MM.1S (cell line): ENCODE measurements at regions not wholly inside any gene's neighbourhood (a gene's known extent, or its start where the extent isn't known, plus 50 kb on each side); places are given as distances from the start of the nearest gene placed in this dataset.

ENCODE experiments used
- DNase-seq: peaks from one replicate; pipeline ENCODE4 v3.0.0-alpha.2; 2015
- H2AFZ ChIP-seq: fragments of 300-600 bp; sonication (generic); 2 replicates; pipeline ENCODE4 v1.6.0; 2016; ENCODE audit warnings: antibody characterized with exemption, low read length
- H3F3A ChIP-seq: fragments of 300-600 bp; sonication (generic); 2 replicates; pipeline ENCODE4 v1.6.1; 2016; ENCODE audit warnings: mild to moderate bottlenecking, antibody characterized with exemption, low read length, moderate library complexity, mixed read lengths; ENCODE audit not compliant: insufficient read depth
- H3K27ac ChIP-seq: fragments of 300-600 bp; sonication (generic); 2 replicates; pipeline ENCODE4 v1.5.1; 2016; ENCODE audit warnings: mild to moderate bottlenecking, low read length
- H3K27me3 ChIP-seq: fragments of 300-600 bp; sonication (generic); replicated peaks from 2 replicates; pipeline ENCODE4 v1.6.0; 2016; ENCODE audit warnings: low read length; ENCODE audit not compliant: insufficient read depth
- H3K36me3 ChIP-seq: fragments of 300-600 bp; sonication (generic); replicated peaks from 2 replicates; pipeline ENCODE4 v1.6.1; 2016; ENCODE audit warnings: mild to moderate bottlenecking, low read length, mixed read lengths; ENCODE audit not compliant: insufficient read depth
- H3K4me1 ChIP-seq: fragments of 300-600 bp; sonication (generic); 2 replicates; pipeline ENCODE4 v1.6.1; 2016; ENCODE audit warnings: low read length, mixed read lengths
- H3K4me2 ChIP-seq: fragments of 300-600 bp; sonication (generic); 2 replicates; pipeline ENCODE4 v1.6.0; 2016; ENCODE audit warnings: low read depth, low read length
- H3K4me3 ChIP-seq: fragments of 300-600 bp; sonication (generic); 2 replicates; pipeline ENCODE4 v1.5.1; 2016; ENCODE audit warnings: low read length, mixed read lengths
- H3K79me2 ChIP-seq: fragments of 300-600 bp; sonication (generic); 2 replicates; pipeline ENCODE4 v1.6.1; 2016; ENCODE audit warnings: mixed run types, low read length, mixed read lengths
- H3K9ac ChIP-seq: fragments of 300-600 bp; sonication (generic); 2 replicates; pipeline ENCODE4 v1.6.1; 2016; ENCODE audit warnings: low read length, mixed read lengths
- H3K9me2 ChIP-seq: fragments of 300-600 bp; sonication (generic); replicated peaks from 2 replicates; pipeline ENCODE4 v1.6.1; 2016; ENCODE audit warnings: mild to moderate bottlenecking, low read length, mixed read lengths; ENCODE audit not compliant: insufficient read depth
- H3K9me3 ChIP-seq: fragments of 300-600 bp; sonication (generic); replicated peaks from 2 replicates; pipeline ENCODE4 v1.6.1; 2016; ENCODE audit warnings: mild to moderate bottlenecking, low read length, mixed read lengths; ENCODE audit not compliant: insufficient read depth
- H4K20me1 ChIP-seq: fragments of 300-600 bp; sonication (generic); 2 replicates; pipeline ENCODE4 v1.6.1; 2016; ENCODE audit warnings: mild to moderate bottlenecking, low read length, moderate library complexity, mixed read lengths; ENCODE audit not compliant: insufficient read depth
- CTCF ChIP-seq: fragments of 300-600 bp; sonication (generic); IDR thresholded peaks from 2 replicates; pipeline ENCODE4 v1.5.1; 2016; ENCODE audit warnings: antibody characterized with exemption, low read length, mixed read lengths
- EZH2 ChIP-seq: fragments of 300-600 bp; sonication (generic); optimal IDR thresholded peaks from 2 replicates; pipeline ENCODE3; 2017; ENCODE audit warnings: low read depth, mild to moderate bottlenecking, antibody characterized with exemption, low read length, mixed read lengths
- EZH2phosphoT487 ChIP-seq: fragments of 300-600 bp; sonication (generic); IDR thresholded peaks from 2 replicates; pipeline ENCODE4 v1.6.1; 2018; ENCODE audit warnings: antibody characterized with exemption, low read length

GRCh38 chr9:86648828-86649170 is 294.6 kb upstream of the TUT7 start:
- no peak overlapping the region for H2AFZ ChIP-seq
- no peak for TF ChIP-seq EZH2phosphoT487
- TF ChIP-seq CTCF, result no peak
- TF ChIP-seq EZH2, result no peak
- no peaks in the 10 kb centered on the region for H4K20me1 ChIP-seq
- no peaks in the 10 kb centered on the region for H3K9me3 ChIP-seq
- no peaks in the 10 kb centered on the region for H3K79me2 ChIP-seq
- no peaks in the 10 kb centered on the region for H3K36me3 ChIP-seq
- H3K9ac ChIP-seq, result no peak overlapping the region
- H3K9me2 ChIP-seq, result no peaks in the 10 kb centered on the region
- DNase-seq, result no peak
- no peaks in the 10 kb centered on the region for H3K4me1 ChIP-seq
- no peaks in the 10 kb centered on the region for H3F3A ChIP-seq
- H3K4me2 ChIP-seq, result no peak overlapping the region
- H3K27me3 ChIP-seq, result no peaks in the 10 kb centered on the region
- no peak overlapping the region for H3K27ac ChIP-seq
- no peak overlapping the region for H3K4me3 ChIP-seq

DNA sequence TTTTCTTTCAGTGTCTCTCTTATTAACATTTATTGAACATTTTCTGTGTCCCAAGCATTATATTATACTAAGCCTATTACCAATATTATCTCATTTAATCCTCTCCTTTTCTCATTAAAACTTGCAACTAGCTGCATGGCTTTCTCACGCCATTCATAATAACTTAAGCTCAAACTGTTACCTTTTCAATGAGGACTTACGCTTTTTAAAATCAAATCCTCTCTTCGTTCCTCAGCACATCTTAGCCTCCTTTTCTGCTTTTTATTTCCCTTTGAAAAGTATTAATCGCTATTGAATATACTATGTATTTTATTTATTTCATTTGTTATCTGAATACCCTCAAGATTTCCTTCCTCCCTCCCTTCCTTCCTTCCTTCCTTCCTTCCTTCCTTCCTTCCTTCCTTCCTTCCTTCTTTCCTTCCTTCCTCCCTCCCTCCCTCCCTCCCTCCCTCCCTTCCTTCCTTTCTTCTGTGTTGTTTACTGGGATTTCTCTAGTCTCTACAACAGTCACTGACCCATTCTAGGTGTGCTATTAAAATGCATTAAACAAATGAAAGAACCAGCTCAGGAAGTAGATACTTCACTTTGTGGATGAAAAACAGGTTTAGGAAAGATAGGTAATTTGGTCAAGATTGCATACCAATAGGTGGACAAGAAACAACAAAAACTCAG is 294.1 kb upstream of the TUT7 start:
- H3K4me2 ChIP-seq, result no peak overlapping the region
- no peak overlapping the region for H2AFZ ChIP-seq
- DNase-seq, result no peak
- TF ChIP-seq CTCF (no peak), EZH2 (no peak), EZH2phosphoT487 (no peak)
- no peaks in the 10 kb centered on the region for H3K36me3 ChIP-seq
- H3K27me3 ChIP-seq, result no peaks in the 10 kb centered on the region
- no peaks in the 10 kb centered on the region for H3K9me2 ChIP-seq
- H3K4me3 ChIP-seq, result no peak overlapping the region
- no peaks in the 10 kb centered on the region for H3K4me1 ChIP-seq
- H4K20me1 ChIP-seq, result no peaks in the 10 kb centered on the region
- no peak overlapping the region for H3K9ac ChIP-seq
- no peak overlapping the region for H3K27ac ChIP-seq
- no peaks in the 10 kb centered on the region for H3F3A ChIP-seq
- H3K9me3 ChIP-seq, result no peaks in the 10 kb centered on the region
- H3K79me2 ChIP-seq, result no peaks in the 10 kb centered on the region

GRCh38 chr9:86645303-86645702 is 291.1 kb upstream of the TUT7 start:
- Histone ChIP-seq H3F3A (no peaks in the 10 kb centered on the region), H3K9ac (no peak overlapping the region), H4K20me1 (no peaks in the 10 kb centered on the region), H3K36me3 (no peaks in the 10 kb centered on the region), H3K79me2 (no peaks in the 10 kb centered on the region), H3K4me2 (no peak overlapping the region), H3K9me3 (no peaks in the 10 kb centered on the region), H3K4me3 (no peak overlapping the region), H3K27me3 (no peaks in the 10 kb centered on the region), H3K27ac (no peak overlapping the region), H3K9me2 (no peaks in the 10 kb centered on the region), H2AFZ (no peak overlapping the region), H3K4me1 (no peaks in the 10 kb centered on the region)
- no peak for TF ChIP-seq EZH2
- no peak for TF ChIP-seq CTCF
- TF ChIP-seq EZH2phosphoT487, result no peak
- no peak for DNase-seq
